ENCODE measurements at regions not wholly inside any gene's neighbourhood (a gene's known extent, or its start where the extent isn't known, plus 50 kb on each side); places are given as distances from the start of the nearest gene placed in this dataset.

DNA sequence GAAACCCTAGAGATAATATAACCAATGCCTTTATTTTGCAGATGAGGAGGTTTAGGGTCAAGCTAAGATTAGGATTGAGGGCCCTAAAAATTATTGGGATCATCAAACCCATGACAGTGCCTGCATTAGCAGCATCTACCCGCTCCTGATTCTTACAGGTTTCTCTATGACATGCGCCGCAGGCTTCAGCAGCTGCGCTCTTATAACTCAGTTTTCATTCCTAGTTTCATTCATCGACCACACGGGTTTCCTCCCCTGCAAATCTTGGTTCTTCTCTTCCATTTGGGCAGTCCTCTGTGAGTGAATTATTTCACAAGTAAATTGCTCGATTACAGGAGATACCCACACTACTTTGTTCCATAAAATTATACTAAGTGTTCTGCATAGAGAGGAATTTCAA, 137.2 kb downstream of the SLC24A2 start:
- H3K36me3 ChIP-seq (replicated peaks) = no peaks in the 10 kb centered on the region
- H3K27ac ChIP-seq = no peak overlapping the region
- H3K4me3 ChIP-seq (ENCODE audit: low read depth, low read length) = no peak overlapping the region
- H3K27me3 ChIP-seq (replicated peaks) = no peaks in the 10 kb centered on the region
- no peak for DNase-seq
- in situ Hi-C loops (cut with HindIII; ENCODE audit: low pct_ligation_motif_present, low sequenced_read_pairs) = no loop called here
- TF ChIP-seq CTCF (IDR thresholded peaks at IDR 0.05; ENCODE audit: low read depth, low read length, missing control alignments) = no peak

- no peak overlapping the region for H3K4me3 ChIP-seq (ENCODE audit: low read depth, low read length)
These were observed 138.5 kb downstream of the SLC24A2 start for GRCh38 chr9:19650312-19650711.

DNA sequence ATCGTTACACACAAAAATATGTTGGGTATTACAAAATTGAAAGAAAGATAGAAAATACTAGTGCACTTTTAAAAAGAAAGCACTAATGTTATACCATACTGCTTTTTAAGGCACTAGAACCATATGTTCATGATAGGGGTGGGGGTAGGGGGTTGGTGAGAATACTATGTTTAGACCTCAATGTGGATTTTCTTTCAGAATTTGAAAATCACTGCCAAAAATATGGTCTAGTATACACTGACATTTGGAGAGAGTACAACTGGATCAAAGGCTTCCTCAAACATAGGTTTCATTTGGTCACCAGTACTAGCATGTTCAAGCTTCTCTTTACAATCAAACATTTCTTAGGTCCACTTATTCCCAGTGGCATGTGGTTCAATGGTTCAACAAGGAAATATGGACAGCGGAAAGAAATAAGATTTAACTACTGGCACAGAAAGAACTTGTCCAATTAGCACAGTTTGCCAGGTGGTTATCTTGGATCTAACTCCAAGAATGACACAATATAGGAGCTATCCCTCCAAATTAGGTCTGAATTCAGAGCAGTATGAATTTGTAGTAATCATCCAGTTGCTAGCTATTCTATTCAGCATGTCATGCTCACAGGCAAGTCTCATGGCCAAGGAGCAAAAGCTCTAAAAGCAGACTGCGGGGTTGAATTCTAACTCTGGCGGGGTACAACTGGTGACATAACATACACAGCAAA, 139.3 kb downstream of the SLC24A2 start:
- no peak overlapping the region for H3K4me3 ChIP-seq (ENCODE audit: low read depth, low read length)
- in situ Hi-C loops (cut with HindIII; ENCODE audit: low pct_ligation_motif_present, low sequenced_read_pairs) = no loop called here
- no peaks in the 10 kb centered on the region for H3K36me3 ChIP-seq (replicated peaks)
- H3K27me3 ChIP-seq (replicated peaks) = no peaks in the 10 kb centered on the region
- DNase-seq = no peak
- no peak overlapping the region for H3K27ac ChIP-seq
- no peak for TF ChIP-seq CTCF (IDR thresholded peaks at IDR 0.05; ENCODE audit: low read depth, low read length, missing control alignments)

More at GRCh38 chr9:19650312-19650711, 138.5 kb downstream of the SLC24A2 start:
- Histone ChIP-seq H3K27me3 (replicated peaks) (no peaks in the 10 kb centered on the region), H3K36me3 (replicated peaks) (no peaks in the 10 kb centered on the region), H3K27ac (no peak overlapping the region)
- TF ChIP-seq CTCF (IDR thresholded peaks at IDR 0.05; ENCODE audit: low read depth, low read length, missing control alignments) = no peak
- in situ Hi-C loops (cut with HindIII; ENCODE audit: low pct_ligation_motif_present, low sequenced_read_pairs) = no loop called here
- DNase-seq = no peak

DNA sequence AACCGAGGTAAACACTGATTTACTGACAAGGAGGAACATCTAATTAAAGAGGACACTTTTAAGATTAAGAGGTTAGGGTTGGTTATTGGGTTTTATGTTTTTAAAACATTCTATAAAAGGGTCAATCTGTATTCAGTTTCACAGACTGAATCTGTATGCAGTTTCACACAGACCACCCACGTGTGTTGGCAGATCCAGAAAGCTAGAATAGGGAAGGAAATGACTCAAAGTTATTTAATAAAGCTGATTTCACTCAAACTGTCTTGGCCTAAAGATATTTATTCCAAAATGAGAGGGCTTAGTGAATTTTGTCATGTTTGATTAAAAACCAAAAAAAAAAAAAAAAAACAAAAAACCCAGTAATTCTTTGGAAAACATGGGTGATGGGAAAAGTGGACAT, 140.2 kb downstream of the SLC24A2 start:
- Histone ChIP-seq H3K27me3 (replicated peaks) (no peaks in the 10 kb centered on the region), H3K36me3 (replicated peaks) (no peaks in the 10 kb centered on the region), H3K4me3 (ENCODE audit: low read depth, low read length) (no peak overlapping the region), H3K27ac (no peak overlapping the region)
- in situ Hi-C loops (cut with HindIII; ENCODE audit: low pct_ligation_motif_present, low sequenced_read_pairs) = no loop called here
- TF ChIP-seq CTCF (IDR thresholded peaks at IDR 0.05; ENCODE audit: low read depth, low read length, missing control alignments) = no peak
- no peak for DNase-seq

- no peaks in the 10 kb centered on the region for H3K27me3 ChIP-seq (replicated peaks)
- H3K4me3 ChIP-seq (ENCODE audit: low read depth, low read length) = no peak overlapping the region
- H3K36me3 ChIP-seq (replicated peaks) = no peaks in the 10 kb centered on the region
- TF ChIP-seq CTCF (IDR thresholded peaks at IDR 0.05; ENCODE audit: low read depth, low read length, missing control alignments) = no peak
- in situ Hi-C loops (cut with HindIII; ENCODE audit: low pct_ligation_motif_present, low sequenced_read_pairs) = no loop called here
- no peak for DNase-seq
- H3K27ac ChIP-seq = no peak overlapping the region
These were observed 145.0 kb downstream of the SLC24A2 start for GRCh38 chr9:19643875-19644274.

GRCh38 chr9:19642256-19642655, 146.6 kb downstream of the SLC24A2 start:
- Histone ChIP-seq H3K27me3 (replicated peaks) (no peaks in the 10 kb centered on the region), H3K4me3 (ENCODE audit: low read depth, low read length) (no peak overlapping the region), H3K27ac (no peak overlapping the region), H3K36me3 (replicated peaks) (no peaks in the 10 kb centered on the region)
- in situ Hi-C loops (cut with HindIII; ENCODE audit: low pct_ligation_motif_present, low sequenced_read_pairs) = no loop called here
- TF ChIP-seq CTCF (IDR thresholded peaks at IDR 0.05; ENCODE audit: low read depth, low read length, missing control alignments) = no peak
- no peak for DNase-seq

Data from brain microvascular endothelial cell (primary cell).